Right cardiac atrium (tissue), 5 donors: ENCODE measurements at regions not wholly inside any gene's neighbourhood (a gene's known extent, or its start where the extent isn't known, plus 50 kb on each side); places are given as distances from the start of the nearest gene placed in this dataset.

Experiments
- ATAC-seq, 2 donors: fragments of 200-7000 bp; cut with Tn5 transposase; one replicate each; pipeline versions ENCODE4 v1.8.0 to v1.9.1; 2020; ENCODE audit warnings: moderate library complexity in 2 of 2, mild to moderate bottlenecking in 1 of 2
- DNase-seq, 3 donors: peaks; one replicate each; pipeline ENCODE4 v3.0.0-alpha.2; 2020
- H3K27ac ChIP-seq: one replicate; pipeline ENCODE4 v1.5.1; 2013; ENCODE audit warnings: mild to moderate bottlenecking, low read length, control low read depth, moderate library complexity
- H3K27me3 ChIP-seq: one replicate; pipeline ENCODE4 v1.6.1; 2013; ENCODE audit not compliant: control insufficient read depth, insufficient read depth
- H3K4me1 ChIP-seq: one replicate; pipeline ENCODE4 v1.6.1; 2013; ENCODE audit warnings: low read length; ENCODE audit not compliant: control insufficient read depth, insufficient read depth
- H3K4me3 ChIP-seq: one replicate; pipeline ENCODE4 v1.5.1; 2013; ENCODE audit warnings: low read length, control low read depth
- H3K9me3 ChIP-seq: one replicate; pipeline ENCODE4 v1.6.1; 2013; ENCODE audit warnings: low read length; ENCODE audit not compliant: control insufficient read depth
- WGBS: extraction: QIAGEN DNeasy Blood & Tissue Kit; methylation state at CpG from one replicate; pipeline ENCODE4 v1.1.7; 2013; 5-methylcytosine and 5-hydroxymethylcytosine counted together
- intact Hi-C, 4 donors: fragments of 100-400 bp; cut with DNase I; formaldehyde crosslinking; loops; one replicate each; pipeline versions ENCODE4 v1.11.0 to v1.14.0; 2022 to 2023
- donor health status: healthy with polysubstance abuse.
- donor health status: DM: no; HTN: yes; CAD: no.
- donor health status: DM: no; HTN: no; CAD: no.
- donor health status: DM: no; HTN: yes; CAD: no; lungs with severe emphysema.
- donor health status: DM: yes; HTN: yes; CAD: no.

- H3K27me3 ChIP-seq, result no peaks in the 10 kb centered on the region
Observed at GRCh38 chr9:31615966-31616365, 768.5 kb upstream of the ACO1 start.

GRCh38 chr9:31623511-31623910 lies 760.9 kb upstream of the ACO1 start:
- Histone ChIP-seq H3K27ac (no peak overlapping the region), H3K27me3 (no peaks in the 10 kb centered on the region), H3K4me1 (no peaks in the 10 kb centered on the region), H3K9me3 (no peaks in the 10 kb centered on the region), H3K4me3 (no peak overlapping the region)
- DNase-seq (no peak), ATAC-seq (no peak)
- 52% methylated on average over 2 of the region's 2 CpGs for WGBS
- intact Hi-C loops, result no loop called here

More at GRCh38 chr9:31615966-31616365, 768.5 kb upstream of the ACO1 start:
- Histone ChIP-seq H3K9me3 (no peaks in the 10 kb centered on the region), H3K27ac (no peak overlapping the region), H3K4me3 (no peak overlapping the region), H3K4me1 (no peaks in the 10 kb centered on the region)
- ATAC-seq (no peak), DNase-seq (no peak)
- intact Hi-C loops, result no loop called here
- 85% methylated on average over 4 of the region's 4 CpGs for WGBS

- DNase-seq, result no peak
- H3K4me3 ChIP-seq, result no peak overlapping the region
- H3K27ac ChIP-seq, result no peak overlapping the region
- H3K9me3 ChIP-seq, result no peaks in the 10 kb centered on the region
- no peaks in the 10 kb centered on the region for H3K27me3 ChIP-seq
- no peaks in the 10 kb centered on the region for H3K4me1 ChIP-seq
- intact Hi-C loops, result no loop called here
- ATAC-seq, result no peak
Observed at GRCh38 chr9:31629292-31629691, 755.2 kb upstream of the ACO1 start.

GRCh38 chr9:31637265-31637664 lies 747.2 kb upstream of the ACO1 start:
- no peaks in the 10 kb centered on the region for H3K4me1 ChIP-seq
- H3K27me3 ChIP-seq, result no peaks in the 10 kb centered on the region
- intact Hi-C loops, result loop anchor here in 1 of 4 donors (10.0 kb wide), 1 partner anchor 58 kb away; no protein-coding TSS in a partner anchor
- ATAC-seq, result no peak
- H3K4me3 ChIP-seq, result no peak overlapping the region
- WGBS, result 77% methylated on average over 2 of the region's 2 CpGs
- H3K27ac ChIP-seq, result no peak overlapping the region
- no peaks in the 10 kb centered on the region for H3K9me3 ChIP-seq
- DNase-seq, result no peak

GRCh38 chr9:31637861-31638260 lies 746.6 kb upstream of the ACO1 start:
- intact Hi-C loops, result loop anchor here in 1 of 4 donors (10.0 kb wide), 1 partner anchor 57 kb away; no protein-coding TSS in a partner anchor

GRCh38 chr9:31639451-31639850 lies 745.0 kb upstream of the ACO1 start:
- Histone ChIP-seq H3K4me3 (no peak overlapping the region), H3K27ac (no peak overlapping the region), H3K9me3 (no peaks in the 10 kb centered on the region), H3K27me3 (no peaks in the 10 kb centered on the region), H3K4me1 (no peaks in the 10 kb centered on the region)
- intact Hi-C loops, result loop anchor here in 1 of 4 donors (10.0 kb wide), 1 partner anchor 55 kb away; no protein-coding TSS in a partner anchor
- WGBS, result 92% methylated on average over 1 of the region's 1 CpG
- ATAC-seq (no peak), DNase-seq (no peak)

More at GRCh38 chr9:31637861-31638260, 746.6 kb upstream of the ACO1 start:
- no peak for ATAC-seq
- Histone ChIP-seq H3K27me3 (no peaks in the 10 kb centered on the region), H3K4me1 (no peaks in the 10 kb centered on the region), H3K9me3 (no peaks in the 10 kb centered on the region), H3K4me3 (no peak overlapping the region), H3K27ac (no peak overlapping the region)
- DNase-seq, result no peak

GRCh38 chr9:31669311-31669710 lies 715.1 kb upstream of the ACO1 start:
- ATAC-seq, result no peak
- Histone ChIP-seq H3K27ac (no peak overlapping the region), H3K9me3 (no peaks in the 10 kb centered on the region), H3K4me3 (no peak overlapping the region), H3K4me1 (no peaks in the 10 kb centered on the region), H3K27me3 (no peaks in the 10 kb centered on the region)
- no peak for DNase-seq
- intact Hi-C loops, result no loop called here
- 75% methylated on average over 3 of the region's 3 CpGs for WGBS

- intact Hi-C loops, result no loop called here
- 65% methylated on average over 3 of the region's 3 CpGs for WGBS
- DNase-seq (no peak), ATAC-seq (no peak)
- H3K9me3 ChIP-seq, result no peaks in the 10 kb centered on the region
- no peaks in the 10 kb centered on the region for H3K27me3 ChIP-seq
- H3K4me1 ChIP-seq, result no peaks in the 10 kb centered on the region
- no peak overlapping the region for H3K27ac ChIP-seq
- no peak overlapping the region for H3K4me3 ChIP-seq
Observed at GRCh38 chr9:31671011-31671410, 713.4 kb upstream of the ACO1 start.

GRCh38 chr9:31674264-31674663 lies 710.2 kb upstream of the ACO1 start:
- no peak for DNase-seq
- WGBS, result 86% methylated on average over 1 of the region's 1 CpG
- Histone ChIP-seq H3K27me3 (no peaks in the 10 kb centered on the region), H3K9me3 (no peaks in the 10 kb centered on the region), H3K27ac (no peak overlapping the region), H3K4me1 (no peaks in the 10 kb centered on the region), H3K4me3 (no peak overlapping the region)
- intact Hi-C loops, result no loop called here
- ATAC-seq, result no peak

GRCh38 chr9:31677415-31677814 lies 707.0 kb upstream of the ACO1 start:
- no peak for DNase-seq
- intact Hi-C loops, result no loop called here
- H3K27ac ChIP-seq, result no peak overlapping the region
- H3K9me3 ChIP-seq, result no peaks in the 10 kb centered on the region
- 65% methylated on average over 2 of the region's 2 CpGs for WGBS
- no peak for ATAC-seq
- H3K4me1 ChIP-seq, result no peaks in the 10 kb centered on the region
- no peaks in the 10 kb centered on the region for H3K27me3 ChIP-seq
- no peak overlapping the region for H3K4me3 ChIP-seq

GRCh38 chr9:31677877-31678276 lies 706.6 kb upstream of the ACO1 start:
- H3K27me3 ChIP-seq, result no peaks in the 10 kb centered on the region
- no peak for ATAC-seq
- intact Hi-C loops, result no loop called here

GRCh38 chr9:31683116-31683515 lies 701.3 kb upstream of the ACO1 start:
- Histone ChIP-seq H3K27ac (no peak overlapping the region), H3K9me3 (no peaks in the 10 kb centered on the region), H3K4me1 (no peaks in the 10 kb centered on the region), H3K27me3 (no peaks in the 10 kb centered on the region), H3K4me3 (no peak overlapping the region)
- 47% methylated on average over 2 of the region's 2 CpGs for WGBS
- no peak for DNase-seq
- intact Hi-C loops, result no loop called here
- no peak for ATAC-seq

More at GRCh38 chr9:31677877-31678276, 706.6 kb upstream of the ACO1 start:
- Histone ChIP-seq H3K27ac (no peak overlapping the region), H3K4me1 (no peaks in the 10 kb centered on the region), H3K4me3 (no peak overlapping the region), H3K9me3 (no peaks in the 10 kb centered on the region)
- DNase-seq, result no peak
- WGBS, result 49% methylated on average over 2 of the region's 2 CpGs
